Germinal center (tissue), 1 donor: ENCODE measurements at regions not wholly inside any gene's neighbourhood (a gene's known extent, or its start where the extent isn't known, plus 50 kb on each side); places are given as distances from the start of the nearest gene placed in this dataset.

Source experiments
- DNase-seq: peaks from one replicate; pipeline ENCODE4 v3.0.0; 2012; ENCODE audit warnings: mixed read lengths, low spot score

DNA sequence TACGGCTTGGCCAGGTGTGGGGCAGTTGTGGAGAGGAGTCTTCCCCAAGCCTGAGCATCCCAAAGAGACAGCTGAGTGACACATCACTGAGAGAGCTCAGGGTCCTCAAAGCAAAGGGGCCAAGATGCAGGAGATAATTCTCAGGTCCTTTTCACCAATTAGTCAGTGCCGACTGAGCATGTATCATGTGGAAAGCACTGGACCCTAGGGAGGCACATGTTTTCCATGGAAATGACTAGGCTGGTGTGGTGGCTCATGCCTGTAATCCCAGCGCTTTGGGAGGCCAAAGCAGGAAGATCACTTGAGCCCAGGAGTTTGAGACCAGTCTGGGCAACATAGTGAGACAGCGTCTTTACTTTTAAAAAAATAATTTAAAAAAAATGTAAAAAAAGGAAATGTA is 67.3 kb upstream of the PRPS1 start:
- DNase-seq = no peak

DNA sequence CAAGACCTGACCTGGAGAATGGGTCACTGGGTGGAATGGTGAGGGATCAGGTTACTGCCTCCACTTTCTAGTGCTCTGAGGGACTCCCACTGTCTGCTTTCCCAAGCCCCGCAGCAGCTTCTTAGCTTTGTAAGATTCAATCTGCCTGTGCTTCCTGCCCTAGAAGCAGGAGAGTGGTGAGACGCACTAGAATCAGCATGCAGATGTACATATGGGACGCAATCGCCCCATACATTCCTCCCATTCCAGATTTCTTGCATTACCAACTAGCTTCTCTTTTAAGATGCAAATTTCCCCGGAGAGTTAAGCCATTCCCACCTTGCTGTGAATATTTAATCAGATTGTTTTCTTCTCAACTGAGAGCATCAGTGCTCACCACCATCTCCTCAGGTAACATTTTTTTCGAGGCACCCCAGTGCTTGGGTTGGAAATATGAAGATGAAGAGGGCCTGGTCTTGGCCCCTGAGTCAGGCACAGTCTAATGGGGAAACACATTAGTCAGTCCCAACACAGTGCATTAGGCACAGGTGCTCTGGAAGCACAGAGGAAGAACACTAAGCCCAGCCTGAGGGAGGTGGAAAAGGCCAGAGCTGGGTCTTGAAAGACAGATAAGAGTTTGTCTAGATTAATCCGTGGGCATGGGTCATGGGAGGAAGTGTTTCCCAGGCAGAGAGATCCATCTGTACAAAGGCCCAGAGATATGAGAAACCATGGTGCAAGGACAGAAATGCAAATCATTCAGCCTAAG is 66.7 kb upstream of the PRPS1 start:
- DNase-seq = no peak

DNA sequence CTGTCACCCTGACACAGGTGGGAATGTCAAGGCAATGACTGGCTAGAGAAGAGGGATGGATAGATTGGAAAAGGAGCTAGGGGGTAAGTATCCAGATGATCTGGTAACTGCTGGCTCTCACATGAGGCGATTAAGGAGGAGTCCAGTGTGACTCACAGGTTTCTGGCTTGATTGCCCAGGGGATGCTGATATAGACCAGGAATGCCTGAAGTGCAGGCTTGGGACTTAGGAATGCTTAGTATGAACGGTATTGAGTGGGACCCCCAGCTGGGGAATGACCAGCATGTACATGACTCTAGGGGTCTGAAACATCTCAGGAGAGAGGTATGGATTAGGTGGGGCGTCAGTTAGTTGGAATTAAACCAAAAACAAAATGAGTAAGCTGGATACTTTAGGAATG is 65.8 kb upstream of the PRPS1 start:
- DNase-seq = no peak

DNA sequence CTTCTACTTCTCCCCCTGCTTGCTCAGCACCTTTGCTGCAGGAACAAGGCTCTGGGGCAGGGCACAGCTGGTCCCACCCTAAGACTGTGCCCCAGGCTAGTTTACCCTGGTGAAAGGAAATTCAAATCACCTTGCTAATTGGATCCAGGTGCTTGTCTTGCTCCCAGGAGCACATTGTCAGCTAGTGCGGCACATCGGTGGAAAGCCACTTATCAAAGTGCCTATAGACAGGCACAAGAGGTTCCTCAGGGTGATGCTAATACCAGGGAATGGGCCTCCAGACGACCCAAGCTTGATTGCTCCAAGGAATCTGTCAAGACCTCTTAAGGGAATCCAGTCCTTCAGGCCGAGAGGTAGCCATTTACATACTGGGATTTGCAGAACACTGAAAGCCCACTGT is 64.5 kb upstream of the PRPS1 start:
- DNase-seq = no peak

DNA sequence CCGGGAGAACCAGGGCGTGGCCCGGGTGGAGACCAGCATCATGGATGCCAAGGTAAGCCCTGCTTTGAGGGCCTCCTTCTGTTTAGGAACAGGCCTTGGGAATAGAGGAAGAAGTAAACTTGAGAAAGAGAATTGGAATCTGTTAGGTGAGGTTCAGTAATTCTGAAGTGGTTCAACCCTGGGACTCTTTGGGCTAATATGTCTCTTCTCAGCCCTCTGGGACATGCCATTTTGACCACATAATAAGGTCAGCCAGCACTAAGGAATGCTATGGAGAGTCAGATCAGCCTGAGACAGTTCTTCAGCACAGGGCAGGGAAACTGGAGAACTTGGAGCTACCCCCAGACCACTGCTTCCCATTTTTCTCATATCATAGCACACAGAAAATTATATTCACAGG is 63.3 kb upstream of the PRPS1 start:
- no peak for DNase-seq

DNA sequence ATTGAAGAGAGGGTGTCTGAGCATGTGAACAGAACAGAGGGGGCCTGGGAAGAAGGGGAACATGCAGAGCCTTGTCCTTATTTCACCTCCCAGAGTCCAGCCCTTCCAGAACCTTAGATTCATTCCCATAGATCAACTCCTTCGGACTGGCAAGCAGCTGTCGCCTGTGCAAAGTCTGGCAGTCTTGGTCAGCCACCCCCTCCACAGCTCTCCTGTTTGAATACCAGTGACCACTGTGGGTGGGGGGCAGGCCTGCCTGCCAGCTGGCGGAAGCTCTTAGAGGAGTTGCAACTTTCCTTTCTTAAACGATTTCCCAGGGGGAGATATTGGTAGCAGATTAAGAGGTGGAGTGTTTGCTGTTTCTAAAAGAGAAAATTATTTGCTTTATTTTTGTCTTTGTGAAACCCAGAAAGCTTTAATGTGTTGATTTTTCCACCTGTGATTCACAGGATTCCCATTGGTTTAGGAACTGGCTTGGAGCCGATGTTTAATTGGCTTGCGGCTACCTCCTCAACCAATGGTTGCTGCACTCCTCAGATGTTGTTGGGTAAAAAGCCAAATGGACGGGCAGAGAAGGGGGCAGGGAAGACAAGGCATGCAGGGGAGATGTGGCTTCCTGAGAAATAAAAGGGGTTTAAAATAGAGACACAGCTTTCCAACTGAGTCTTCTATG is 62.2 kb upstream of the PRPS1 start:
- no peak for DNase-seq

DNA sequence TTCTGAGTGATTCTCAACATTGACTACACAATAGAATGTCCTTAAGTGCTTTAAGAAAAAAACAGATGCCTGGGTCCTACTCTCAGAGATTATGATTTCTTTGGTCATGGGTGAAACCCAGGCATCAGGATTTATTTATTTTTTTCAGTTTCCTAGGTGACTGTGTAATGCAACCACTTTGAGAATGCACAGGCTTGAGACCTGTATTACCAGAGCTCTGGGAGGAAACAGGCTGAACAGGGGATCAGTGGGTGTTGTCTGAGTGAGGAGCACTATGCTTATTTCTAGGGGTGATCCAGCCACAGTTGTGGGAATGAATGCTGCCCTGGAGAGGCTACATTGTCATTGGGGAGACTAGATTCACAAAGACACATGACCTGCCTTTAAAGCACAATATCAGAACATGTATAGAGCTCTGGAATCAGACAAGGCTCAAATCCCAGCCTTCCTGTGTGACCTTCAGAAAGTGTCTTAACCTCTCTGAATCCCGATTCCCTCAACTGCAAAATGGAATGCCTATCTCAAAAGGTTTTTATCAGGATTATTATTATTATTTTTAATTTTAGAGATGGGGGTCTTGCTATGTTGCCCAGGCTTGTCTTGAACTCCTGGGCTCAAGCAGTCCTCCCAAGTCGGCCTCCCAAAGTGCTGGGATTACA is 61.6 kb upstream of the PRPS1 start:
- no peak for DNase-seq

DNA sequence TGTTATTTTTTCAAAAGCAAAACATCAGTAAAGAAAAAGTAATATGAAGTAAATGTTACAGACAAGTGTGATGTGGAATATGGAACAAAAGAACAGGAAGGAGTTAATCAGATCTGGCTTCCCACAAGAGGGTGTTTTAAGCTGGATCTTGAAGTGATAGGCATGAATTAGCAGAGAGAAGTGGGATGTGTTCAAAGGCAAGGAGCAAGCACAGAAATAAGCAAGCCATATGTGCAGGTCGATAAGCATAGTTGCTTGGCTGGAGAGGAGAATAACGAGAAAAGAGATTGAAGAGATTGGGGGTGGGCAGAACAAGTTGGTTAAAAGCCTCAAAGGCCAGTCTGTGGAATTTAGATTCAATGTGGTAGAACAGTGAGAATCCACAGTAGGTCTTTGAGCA is 60.9 kb upstream of the PRPS1 start:
- no peak for DNase-seq

DNA sequence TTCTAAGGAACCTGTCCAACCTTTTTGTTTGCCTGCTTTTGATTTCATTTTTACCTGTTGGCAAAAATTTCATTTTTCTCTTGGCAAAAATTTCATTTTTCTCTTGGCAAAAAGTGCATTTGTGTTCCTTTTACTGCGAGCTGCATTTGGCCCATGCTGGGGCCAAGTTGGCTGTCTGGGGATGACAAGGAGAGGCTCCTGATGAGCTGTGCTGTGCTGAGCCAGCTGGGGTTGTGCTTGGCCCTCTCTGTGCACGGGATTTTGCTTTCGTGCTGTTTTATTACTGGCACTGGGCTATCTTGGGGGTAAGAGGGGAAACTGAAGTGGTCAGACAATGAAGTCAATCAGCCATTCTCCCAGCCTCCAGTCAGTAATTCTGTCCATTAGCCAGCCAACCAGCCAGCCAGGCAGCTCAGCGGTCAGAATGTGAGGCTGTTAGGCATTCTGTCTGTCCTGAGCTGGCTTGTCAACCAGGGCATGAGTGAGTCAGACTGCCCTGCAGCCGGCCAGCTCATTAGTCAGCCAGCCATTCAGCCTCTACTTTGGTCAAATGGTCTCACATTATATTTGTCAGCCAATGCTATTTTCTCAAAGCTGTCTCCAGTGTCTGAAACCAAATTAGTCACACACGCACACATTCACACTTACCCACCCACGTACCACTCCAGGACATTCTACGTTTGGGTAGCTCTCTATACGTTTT is 56.9 kb upstream of the PRPS1 start:
- DNase-seq = no peak

DNA sequence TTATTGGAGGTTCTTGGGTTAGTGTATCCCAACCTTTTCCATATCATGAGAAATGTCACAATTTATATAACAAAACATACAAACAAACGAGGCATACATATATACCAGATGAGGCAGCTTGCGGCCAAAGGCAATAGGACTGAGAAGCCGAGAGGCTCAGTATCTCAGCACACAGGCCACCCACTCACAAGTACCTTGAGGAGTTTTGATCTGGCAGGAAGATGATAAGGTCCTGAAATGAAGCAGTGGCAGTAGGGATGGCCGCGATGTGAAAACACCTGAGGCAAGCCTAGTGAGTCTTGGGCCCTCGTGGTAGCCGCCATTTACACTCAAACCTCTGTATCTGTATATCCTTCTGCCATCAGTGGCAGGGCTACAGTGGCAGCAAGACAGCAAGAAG is 55.3 kb upstream of the PRPS1 start:
- no peak for DNase-seq

DNA sequence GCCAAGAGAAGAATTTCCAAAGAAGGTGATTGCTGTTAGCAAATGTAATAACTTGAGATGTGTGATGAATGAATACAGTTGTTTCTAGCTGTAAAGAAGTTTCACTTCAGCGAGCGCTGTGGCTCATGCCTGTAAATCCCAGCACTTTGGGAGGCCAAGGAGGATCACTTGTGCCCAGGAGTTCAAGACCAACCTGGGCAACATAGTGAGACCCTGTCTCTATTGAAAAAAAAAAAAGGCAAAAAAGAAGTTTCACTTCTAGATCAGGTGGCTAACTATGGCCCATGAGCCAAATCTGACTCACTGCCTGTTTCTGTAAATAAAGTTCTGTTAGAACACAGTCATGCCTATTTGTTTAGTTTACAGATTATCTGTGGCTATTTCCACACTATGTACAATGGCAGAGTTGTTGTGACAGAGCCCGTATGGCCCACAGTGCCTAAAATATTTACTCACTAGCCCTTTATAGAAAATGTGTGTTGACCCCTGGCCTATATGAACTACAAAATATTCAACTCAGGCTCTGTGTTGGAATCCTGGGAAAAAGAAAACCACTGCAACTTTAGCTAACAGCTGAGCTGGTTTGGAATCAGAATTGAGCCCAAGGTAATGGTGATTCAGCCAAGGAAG is 54.1 kb upstream of the PRPS1 start:
- no peak for DNase-seq

DNA sequence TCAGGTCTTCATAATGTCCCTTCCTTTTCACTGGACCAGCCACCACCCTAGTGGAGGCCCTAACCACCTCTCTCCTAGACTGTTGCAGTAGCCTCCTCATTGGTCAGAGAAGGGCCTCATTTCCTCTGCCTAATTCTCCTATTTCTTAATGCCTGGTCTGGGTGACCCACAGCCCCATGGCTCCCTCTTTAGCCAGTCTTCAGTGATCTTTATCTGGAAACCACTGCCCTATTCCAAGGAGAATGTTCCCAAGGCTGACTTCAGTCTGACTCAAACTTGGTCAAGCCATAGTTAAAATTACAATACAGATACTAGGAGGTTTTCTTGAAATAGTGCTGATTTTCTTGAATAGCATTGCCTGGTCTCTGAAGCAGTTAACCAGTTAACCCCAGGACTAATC is 53.6 kb upstream of the PRPS1 start:
- DNase-seq = no peak

DNA sequence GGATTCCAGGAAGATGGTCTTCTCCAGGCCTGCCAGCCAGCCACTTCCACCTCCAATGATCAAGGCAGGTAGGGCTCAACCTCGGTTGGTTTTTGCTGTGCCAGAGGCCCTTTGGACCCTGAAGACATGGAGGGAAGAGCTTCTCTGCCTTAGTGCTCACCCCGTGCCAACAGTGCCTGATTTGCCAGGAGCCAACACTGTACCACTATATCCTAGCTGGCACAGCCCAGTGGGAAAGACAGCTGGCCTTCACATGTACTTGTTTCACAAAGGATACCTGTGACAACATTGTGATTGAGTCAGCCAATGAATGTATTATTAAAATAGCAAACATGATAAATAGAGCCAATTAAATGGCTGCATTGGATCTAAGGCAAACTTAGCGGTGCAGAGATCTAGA is 51.9 kb upstream of the PRPS1 start:
- no peak for DNase-seq

DNA sequence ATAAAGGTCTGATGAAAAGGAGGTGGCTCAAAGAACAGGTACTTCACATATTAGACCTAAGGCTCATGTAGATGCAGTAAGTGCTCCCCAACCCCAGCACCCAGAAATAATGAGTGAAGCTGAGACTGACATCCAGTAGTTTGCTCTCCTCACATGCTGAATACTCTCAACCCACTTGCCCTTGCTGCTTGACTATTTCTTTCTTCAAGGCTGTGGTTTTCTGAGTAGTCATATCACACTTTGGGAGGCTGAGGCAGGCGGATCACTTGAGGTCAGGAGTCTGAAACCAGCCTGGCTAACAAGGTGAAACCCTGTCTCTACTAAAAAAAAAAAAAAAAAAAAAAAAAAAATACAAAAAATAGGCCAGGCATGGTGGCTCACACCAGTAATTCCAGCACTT is 51.5 kb upstream of the PRPS1 start:
- no peak for DNase-seq

DNA sequence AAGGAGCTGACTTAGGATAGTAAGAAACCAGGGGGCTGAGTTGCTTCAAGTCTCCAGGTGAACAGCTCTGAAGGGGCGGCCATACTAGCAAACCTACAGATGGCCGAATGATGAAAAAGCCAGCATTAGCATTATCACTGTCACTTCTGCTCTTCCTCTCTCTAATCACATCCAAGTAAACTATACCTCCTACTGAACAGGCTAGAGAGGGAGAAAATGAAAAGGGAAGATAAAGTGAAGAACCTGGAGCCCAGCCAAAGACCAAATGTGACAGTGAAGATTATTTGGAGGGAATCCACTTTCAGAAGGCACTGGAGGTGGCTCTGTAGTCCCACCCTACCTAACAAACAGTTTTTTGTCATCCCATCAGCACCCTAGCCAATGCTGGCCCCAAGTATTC is 50.4 kb upstream of the PRPS1 start:
- DNase-seq = no peak
